Cardiac muscle cell (in vitro differentiated cells and primary cell): ENCODE measurements at regions not wholly inside any gene's neighbourhood (a gene's known extent, or its start where the extent isn't known, plus 50 kb on each side); places are given as distances from the start of the nearest gene placed in this dataset.

Experiments
- DNase-seq, 2 donors: peaks; one replicate each; pipeline versions ENCODE4 v3.0.0 to v3.0.0-alpha.2; 2010 to 2017; ENCODE audit warnings: low read depth in 1 of 2, low spot score in 1 of 2
- H3K27ac ChIP-seq: fragments of 200-600 bp; sonication (generic); 2 replicates; pipeline ENCODE4 v1.5.1; 2016
- H3K27me3 ChIP-seq: fragments of 200-600 bp; sonication (generic); 2 replicates; pipeline ENCODE4 v1.6.0; 2016; ENCODE audit warnings: control low read depth
- H3K36me3 ChIP-seq: fragments of 200-600 bp; sonication (generic); 2 replicates; pipeline ENCODE4 v1.5.1; 2016; ENCODE audit warnings: control low read depth
- H3K4me1 ChIP-seq: fragments of 200-600 bp; sonication (generic); 2 replicates; pipeline ENCODE4 v1.8.1; 2017; ENCODE audit warnings: low read depth, mild to moderate bottlenecking, mixed run types
- H3K4me3 ChIP-seq: fragments of 200-600 bp; sonication (generic); 2 replicates; pipeline ENCODE4 v1.5.1; 2016; ENCODE audit warnings: mild to moderate bottlenecking
- H3K9me3 ChIP-seq: fragments of 200-600 bp; sonication (generic); 2 replicates; pipeline ENCODE4 v1.5.1; 2017; ENCODE audit warnings: low read depth, mild to moderate bottlenecking, control low read depth
- CTCF ChIP-seq: IDR thresholded peaks from 2 replicates; pipeline ENCODE4 v1.5.1; 2012; ENCODE audit warnings: low read depth, mild to moderate bottlenecking, low read length

DNA sequence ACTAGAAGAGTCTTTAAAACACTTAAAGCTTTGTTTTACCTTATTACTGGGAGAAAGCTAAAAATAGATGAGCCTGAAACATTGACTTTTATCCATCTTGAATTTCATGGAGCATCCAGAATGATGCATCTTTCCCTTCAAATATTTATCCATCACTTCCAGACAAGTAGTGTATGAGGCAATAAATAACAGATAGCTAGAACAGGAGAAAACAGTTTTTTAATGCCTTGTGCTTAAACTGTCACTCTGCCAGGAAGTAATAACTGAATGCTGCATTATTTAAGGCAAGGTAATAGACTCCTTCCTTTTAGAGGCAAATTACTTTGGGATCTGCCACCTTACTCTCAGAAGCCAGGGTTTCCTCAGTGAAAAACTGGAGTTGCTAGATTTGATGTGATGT lies 225.8 kb upstream of the NAALADL2 start:
- no peak overlapping the region for H3K27ac ChIP-seq
- no peaks in the 10 kb centered on the region for H3K36me3 ChIP-seq
- TF ChIP-seq CTCF = no peak
- no peak for DNase-seq
- no peaks in the 10 kb centered on the region for H3K27me3 ChIP-seq
- H3K4me1 ChIP-seq = no peaks in the 10 kb centered on the region
- no peak overlapping the region for H3K4me3 ChIP-seq
- H3K9me3 ChIP-seq = no peaks in the 10 kb centered on the region

GRCh38 chr3:174636451-174636850 lies 222.7 kb upstream of the NAALADL2 start:
- no peak for TF ChIP-seq CTCF
- H3K4me3 ChIP-seq = no peak overlapping the region
- H3K27ac ChIP-seq = no peak overlapping the region
- H3K4me1 ChIP-seq = no peaks in the 10 kb centered on the region
- no peaks in the 10 kb centered on the region for H3K9me3 ChIP-seq
- H3K36me3 ChIP-seq = no peaks in the 10 kb centered on the region
- H3K27me3 ChIP-seq = no peaks in the 10 kb centered on the region
- no peak for DNase-seq

DNA sequence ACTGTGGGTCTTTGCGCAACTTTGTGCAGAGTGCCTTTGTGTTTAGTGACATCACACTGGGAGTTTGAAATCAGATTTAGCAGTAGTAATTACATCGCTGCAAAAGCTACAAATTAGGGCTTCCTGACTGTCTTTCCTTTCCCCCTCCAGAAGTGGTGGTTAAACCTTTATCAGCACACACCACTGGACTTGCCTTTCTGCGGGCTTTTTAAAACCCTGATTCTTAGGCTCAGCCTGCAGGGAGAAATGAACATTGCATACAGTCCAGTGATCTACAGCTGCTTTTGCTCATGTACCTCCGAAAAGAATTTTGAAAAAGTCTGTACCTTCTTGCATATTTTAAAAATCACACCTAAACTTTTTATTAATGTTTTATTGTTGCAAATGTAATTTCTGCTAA lies 219.7 kb upstream of the NAALADL2 start:
- no peak for TF ChIP-seq CTCF
- H3K4me3 ChIP-seq = no peak overlapping the region
- no peak overlapping the region for H3K27ac ChIP-seq
- no peak for DNase-seq
- H3K9me3 ChIP-seq = no peaks in the 10 kb centered on the region
- no peaks in the 10 kb centered on the region for H3K27me3 ChIP-seq
- H3K4me1 ChIP-seq = no peaks in the 10 kb centered on the region
- H3K36me3 ChIP-seq = no peaks in the 10 kb centered on the region

GRCh38 chr3:174639970-174640369 lies 219.2 kb upstream of the NAALADL2 start:
- no peak for TF ChIP-seq CTCF
- H3K4me3 ChIP-seq = no peak overlapping the region
- no peak for DNase-seq

DNA sequence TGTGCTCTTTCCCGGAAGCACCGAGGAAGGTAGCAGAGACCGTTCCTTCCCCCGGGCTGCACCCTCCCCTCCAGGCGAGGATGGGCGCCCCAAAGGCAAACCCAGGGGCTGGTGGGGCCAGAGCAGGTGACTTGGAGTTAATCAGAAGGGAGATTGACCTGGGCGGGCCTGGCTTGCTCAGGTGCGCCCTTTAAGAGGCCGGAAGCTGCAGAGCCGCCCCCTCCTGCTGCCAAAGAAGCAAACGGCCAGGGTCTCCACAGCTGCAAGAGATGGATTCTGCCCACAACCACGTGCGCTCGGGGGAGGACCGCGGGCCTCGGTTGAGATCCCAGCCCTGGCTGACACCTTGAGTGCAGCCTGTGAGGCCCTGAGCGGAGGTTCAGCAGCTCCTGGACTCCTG lies 218.2 kb upstream of the NAALADL2 start:
- no peaks in the 10 kb centered on the region for H3K4me1 ChIP-seq
- DNase-seq = no peak
- H3K27me3 ChIP-seq = no peaks in the 10 kb centered on the region
- TF ChIP-seq CTCF = no peak
- H3K27ac ChIP-seq = no peak overlapping the region
- no peak overlapping the region for H3K4me3 ChIP-seq
- no peaks in the 10 kb centered on the region for H3K36me3 ChIP-seq
- H3K9me3 ChIP-seq = no peaks in the 10 kb centered on the region

More at GRCh38 chr3:174639970-174640369, 219.2 kb upstream of the NAALADL2 start:
- Histone ChIP-seq H3K27me3 (no peaks in the 10 kb centered on the region), H3K4me1 (no peaks in the 10 kb centered on the region), H3K36me3 (no peaks in the 10 kb centered on the region), H3K9me3 (no peaks in the 10 kb centered on the region), H3K27ac (no peak overlapping the region)

DNA sequence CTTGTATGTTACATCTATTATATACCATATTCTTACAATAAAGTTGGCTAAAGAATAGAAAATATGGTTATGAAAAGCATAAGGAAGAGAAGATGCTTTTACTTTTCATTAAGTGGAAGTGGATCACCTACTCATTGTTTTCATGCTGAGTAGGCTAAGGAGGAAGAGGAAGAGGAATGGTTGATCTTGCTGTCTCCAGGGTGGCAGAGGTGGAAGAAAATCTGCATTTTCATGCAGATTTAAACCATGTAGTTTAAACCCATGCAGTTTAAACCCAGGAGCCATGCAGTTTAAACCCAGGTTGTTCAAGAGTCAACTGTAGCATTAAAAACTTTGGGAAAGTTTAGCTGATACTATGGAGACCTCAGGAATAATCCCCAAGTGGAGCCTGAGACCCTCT lies 214.8 kb upstream of the NAALADL2 start:
- H3K4me3 ChIP-seq = no peak overlapping the region
- no peaks in the 10 kb centered on the region for H3K27me3 ChIP-seq
- TF ChIP-seq CTCF = no peak
- H3K36me3 ChIP-seq = no peaks in the 10 kb centered on the region
- H3K4me1 ChIP-seq = no peaks in the 10 kb centered on the region
- DNase-seq = no peak
- no peak overlapping the region for H3K27ac ChIP-seq
- H3K9me3 ChIP-seq = no peaks in the 10 kb centered on the region
